NCI-H146 treated with DMSO at 0.1 percent for 48 hours (cell line): ENCODE measurements at regions not wholly inside any gene's neighbourhood (a gene's known extent, or its start where the extent isn't known, plus 50 kb on each side); places are given as distances from the start of the nearest gene placed in this dataset.
"Not testable (repeated sequence)": the region's sequence is repeated elsewhere in the genome, so short reads cannot be mapped to it uniquely, and the experiment has no call there.

Source experiments
- DNase-seq: peaks from one replicate; lab custom pipeline; 2025; ENCODE audit not compliant: unreplicated experiment; lab: John Stamatoyannopoulos, UW

GRCh38 chr7:46134385-46134784 is 213.3 kb upstream of the IGFBP3 start:
- DNase-seq: no peak

- no peak for DNase-seq
Observed at GRCh38 chr7:46133751-46134150, 212.7 kb upstream of the IGFBP3 start.

- DNase-seq: no peak
Observed at GRCh38 chr7:46133072-46133471, 212.0 kb upstream of the IGFBP3 start.

DNA sequence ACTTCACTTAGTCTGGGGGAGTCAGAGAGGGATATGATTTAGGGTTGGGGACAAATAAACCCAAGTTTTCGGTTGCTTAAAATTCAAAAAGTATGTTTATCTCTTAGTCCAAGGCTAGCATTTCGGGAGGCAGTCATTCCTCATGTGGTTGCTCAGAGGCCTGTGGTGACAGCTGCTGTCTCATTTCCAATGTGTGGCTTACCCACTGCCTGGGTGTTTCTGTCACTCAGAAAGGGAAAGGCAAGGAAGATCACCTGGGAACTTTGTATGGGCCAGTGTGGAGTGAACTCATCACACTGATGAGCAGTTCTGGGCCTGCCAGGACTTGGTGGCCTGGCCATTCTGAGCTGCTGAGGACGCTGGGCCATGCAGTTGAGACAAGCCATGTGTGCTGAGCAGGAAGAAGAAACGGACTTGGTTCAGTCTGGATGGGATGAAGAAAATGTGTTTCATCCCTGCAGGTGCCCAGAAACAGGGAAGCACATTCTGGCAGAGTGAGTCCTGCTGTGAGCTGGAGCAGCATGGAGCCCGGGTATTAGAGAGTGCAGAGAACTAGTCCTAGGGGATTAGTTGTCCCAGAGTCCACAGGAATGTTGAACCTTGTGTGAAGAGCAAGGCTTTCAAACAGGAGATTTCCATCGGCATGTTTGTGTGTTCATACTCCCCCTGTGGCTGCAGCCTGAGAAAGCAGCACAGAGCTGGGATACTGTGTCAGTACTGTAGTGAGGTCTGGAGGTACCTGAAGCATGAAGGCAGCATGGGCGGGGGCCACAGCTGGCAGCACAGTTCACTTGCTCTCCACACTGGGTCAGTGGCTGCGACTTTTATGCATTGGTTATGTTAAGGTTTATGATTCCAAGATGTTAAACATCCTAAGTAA is 211.1 kb upstream of the IGFBP3 start:
- DNase-seq: no peak

DNA sequence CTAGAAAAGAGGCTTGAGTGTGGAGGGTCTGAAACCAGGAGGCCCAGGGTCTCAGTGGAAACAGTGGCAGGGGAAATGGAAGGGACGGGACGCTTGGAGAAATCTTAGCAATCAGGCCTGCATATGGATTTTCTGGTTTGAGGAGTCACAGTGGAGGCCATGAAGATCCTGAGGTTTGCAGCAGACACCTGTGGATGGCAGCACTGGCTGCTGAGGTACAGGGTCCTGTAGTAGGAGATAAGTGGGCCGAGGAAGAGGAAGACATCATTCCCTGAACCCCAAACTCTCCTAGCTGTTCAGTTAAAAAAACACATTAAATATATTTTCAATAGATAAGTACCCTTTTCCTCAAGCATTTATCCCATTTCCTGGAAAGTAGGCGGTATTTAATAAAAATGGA is 208.8 kb upstream of the IGFBP3 start:
- DNase-seq: no peak

- no peak for DNase-seq
Observed at GRCh38 chr7:46127814-46128213, 206.7 kb upstream of the IGFBP3 start.

- no peak for DNase-seq
Observed at GRCh38 chr7:46126675-46127300, 205.7 kb upstream of the IGFBP3 start.

GRCh38 chr7:46123756-46124343 is 202.8 kb upstream of the IGFBP3 start:
- no peak for DNase-seq

DNA sequence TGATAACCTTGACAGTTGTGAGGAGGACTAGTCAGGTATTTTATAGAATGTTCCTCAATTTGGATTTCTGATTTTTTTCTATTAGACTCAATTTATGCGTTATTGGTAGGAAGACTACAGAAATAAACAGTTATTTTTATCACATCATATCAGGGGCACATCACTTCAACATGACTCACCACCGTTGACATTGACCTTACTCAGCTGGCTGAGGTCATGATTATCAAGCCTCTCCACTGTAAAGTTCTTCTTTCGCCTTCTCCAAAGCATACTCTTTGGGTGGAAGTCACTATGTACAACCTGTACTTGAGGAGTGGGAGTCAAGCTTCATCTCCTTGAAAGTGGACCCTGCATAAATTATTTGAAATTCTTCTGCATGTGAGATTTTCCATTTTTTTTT is 194.3 kb upstream of the IGFBP3 start:
- no peak for DNase-seq

- DNase-seq: no peak
Observed at GRCh38 chr7:46109437-46109836, 188.4 kb upstream of the IGFBP3 start.

- DNase-seq: no peak
Observed at GRCh38 chr7:46108272-46108671, 187.2 kb upstream of the IGFBP3 start.

GRCh38 chr7:46107610-46108217 is 186.6 kb upstream of the IGFBP3 start:
- DNase-seq: no peak

DNA sequence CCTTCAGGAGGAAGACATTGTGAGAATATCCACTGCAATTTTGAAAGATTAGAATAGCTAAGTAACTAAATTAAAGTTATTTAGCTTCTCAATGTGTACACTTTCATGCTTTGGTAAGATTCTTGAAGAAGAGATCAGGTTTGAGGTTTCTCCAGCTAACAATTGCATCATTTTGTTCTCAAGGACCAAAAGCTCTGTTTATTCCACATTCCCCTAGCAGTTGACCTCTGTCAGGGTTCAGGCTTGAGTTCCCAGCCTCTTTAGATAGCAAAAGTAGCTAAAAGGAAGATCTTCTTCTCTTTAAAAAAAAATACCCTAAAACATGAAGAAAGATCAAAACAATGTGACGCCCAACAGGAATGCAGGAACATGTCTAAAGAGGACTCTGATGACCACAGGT is 179.4 kb upstream of the IGFBP3 start:
- no peak for DNase-seq

DNA sequence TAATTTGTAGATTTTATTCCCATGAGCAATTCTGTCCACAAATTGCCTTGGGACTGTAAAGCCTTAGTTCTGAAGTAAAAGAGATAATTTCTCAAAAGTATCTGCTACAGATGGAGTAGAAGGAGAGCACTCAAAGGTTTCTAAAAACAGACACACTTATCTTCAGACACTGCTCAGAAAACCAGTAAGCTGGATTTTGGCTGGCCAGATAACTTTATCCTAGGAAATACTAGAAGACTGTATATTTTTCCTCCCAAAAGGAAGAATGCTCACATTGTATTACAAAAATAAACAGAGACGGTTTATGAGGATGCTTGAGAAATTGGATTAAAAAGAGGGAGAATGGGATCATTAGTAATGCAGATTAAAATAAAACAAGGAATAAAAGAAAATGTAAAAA is 178.0 kb upstream of the IGFBP3 start:
- no peak for DNase-seq

GRCh38 chr7:46091071-46091470 is 170.0 kb upstream of the IGFBP3 start:
- no peak for DNase-seq

GRCh38 chr7:46089281-46089680 is 168.2 kb upstream of the IGFBP3 start:
- no peak for DNase-seq

DNA sequence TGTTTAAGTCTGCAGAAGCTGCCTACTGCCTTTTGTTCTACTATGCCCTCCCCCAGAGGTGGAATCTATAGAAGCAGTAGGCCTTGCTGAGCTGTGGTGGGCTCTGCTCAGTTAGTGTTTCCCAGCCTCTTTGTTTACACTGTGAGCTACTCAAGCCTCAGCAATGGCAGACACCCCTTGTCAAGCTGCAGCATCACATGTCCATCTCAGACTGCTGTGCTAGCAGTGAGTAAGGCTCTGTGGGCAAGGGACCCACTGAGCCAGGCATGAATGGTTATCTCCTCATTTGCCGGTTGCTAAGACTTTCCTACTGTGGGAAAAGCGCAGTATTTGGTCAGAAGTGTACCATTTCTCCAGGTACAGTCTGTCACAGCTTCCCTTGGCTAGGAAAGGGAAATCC is 167.4 kb upstream of the IGFBP3 start:
- DNase-seq: not testable (repeated sequence)

GRCh38 chr7:46080595-46081159 is 159.6 kb upstream of the IGFBP3 start:
- DNase-seq: no peak

- DNase-seq: no peak
Observed at GRCh38 chr7:46079421-46079820, 158.3 kb upstream of the IGFBP3 start.

DNA sequence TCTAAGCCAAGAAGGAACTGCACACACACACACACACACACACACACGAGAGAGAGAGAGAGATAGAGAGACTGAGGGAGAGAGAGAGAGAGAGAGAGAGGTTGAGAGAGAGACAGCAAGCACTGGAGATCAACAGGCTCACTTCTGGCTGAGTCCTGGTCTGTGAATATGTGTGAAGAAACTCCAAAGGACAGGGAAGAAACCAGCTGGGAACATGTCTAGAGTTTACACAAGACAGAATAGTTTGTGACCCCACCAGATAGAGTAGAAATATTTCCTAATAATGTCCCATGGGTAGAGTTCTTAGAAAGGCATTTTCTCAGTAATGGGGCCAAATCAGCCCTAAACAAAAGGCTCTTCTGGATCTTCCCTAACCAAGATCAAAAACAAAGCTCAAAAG is 155.5 kb upstream of the IGFBP3 start:
- DNase-seq: no peak

- DNase-seq: no peak
Observed at GRCh38 chr7:46072722-46073121, 151.7 kb upstream of the IGFBP3 start.
